Bronchial epithelial cell (primary cell): ENCODE measurements at regions not wholly inside any gene's neighbourhood (a gene's known extent, or its start where the extent isn't known, plus 50 kb on each side); places are given as distances from the start of the nearest gene placed in this dataset.

ENCODE experiments used
- DNase-seq: peaks from one replicate; pipeline ENCODE4 v3.0.0-alpha.2; 2010; ENCODE audit warnings: low read depth
- FAIRE-seq: peaks from 2 replicates; lab custom pipeline; 2011; peaks lifted over from hg19 to GRCh38; lab: Jason Lieb, UNC
- H3K27me3 ChIP-seq: 2 replicates; pipeline ENCODE4 v1.5.1; 2011; ENCODE audit warnings: low read length; ENCODE audit not compliant: control insufficient read depth, insufficient read depth
- H3K36me3 ChIP-seq: 2 replicates; pipeline ENCODE4 v1.5.1; 2011; ENCODE audit warnings: low read length; ENCODE audit not compliant: control insufficient read depth, insufficient read depth
- H3K4me3 ChIP-seq: 2 replicates; pipeline ENCODE4 v1.5.1; 2011; ENCODE audit warnings: mild to moderate bottlenecking, low read depth, low read length, control low read depth
- CTCF ChIP-seq: IDR thresholded peaks from 2 replicates; pipeline ENCODE4 v1.5.1; 2011; ENCODE audit warnings: mild to moderate bottlenecking, moderate library complexity, low read length, control low read depth, inconsistent platforms; ENCODE audit not compliant: insufficient read depth, severe bottlenecking

- no peak for TF ChIP-seq CTCF
- FAIRE-seq (no peak), DNase-seq (no peak)
- Histone ChIP-seq H3K4me3 (no peak overlapping the region), H3K27me3 (no peaks in the 10 kb centered on the region), H3K36me3 (no peaks in the 10 kb centered on the region)
Observed at GRCh38 chr7:32153006-32153405, 82.8 kb upstream of the PDE1C start.

GRCh38 chr7:32152576-32152975 lies 82.4 kb upstream of the PDE1C start:
- no peak for TF ChIP-seq CTCF
- Histone ChIP-seq H3K4me3 (no peak overlapping the region), H3K36me3 (no peaks in the 10 kb centered on the region), H3K27me3 (no peaks in the 10 kb centered on the region)
- DNase-seq (no peak), FAIRE-seq (no peak)

- H3K27me3 ChIP-seq, result no peaks in the 10 kb centered on the region
- FAIRE-seq (no peak), DNase-seq (no peak)
- TF ChIP-seq CTCF, result no peak
- no peaks in the 10 kb centered on the region for H3K36me3 ChIP-seq
- H3K4me3 ChIP-seq, result no peak overlapping the region
Observed at GRCh38 chr7:32150589-32150988, 80.4 kb upstream of the PDE1C start.

GRCh38 chr7:32150039-32150438 lies 79.8 kb upstream of the PDE1C start:
- H3K27me3 ChIP-seq, result no peaks in the 10 kb centered on the region
- FAIRE-seq, result no peak
- DNase-seq, result no peak
- no peaks in the 10 kb centered on the region for H3K36me3 ChIP-seq
- no peak overlapping the region for H3K4me3 ChIP-seq
- TF ChIP-seq CTCF, result no peak

GRCh38 chr7:32147546-32148268 lies 77.5 kb upstream of the PDE1C start:
- no peaks in the 10 kb centered on the region for H3K36me3 ChIP-seq
- no peak for DNase-seq
- H3K27me3 ChIP-seq, result no peaks in the 10 kb centered on the region
- H3K4me3 ChIP-seq, result no peak overlapping the region
- no peak for FAIRE-seq
- TF ChIP-seq CTCF, result no peak

GRCh38 chr7:32145911-32146310 lies 75.7 kb upstream of the PDE1C start:
- Histone ChIP-seq H3K36me3 (no peaks in the 10 kb centered on the region), H3K4me3 (no peak overlapping the region), H3K27me3 (no peaks in the 10 kb centered on the region)
- no peak for TF ChIP-seq CTCF
- no peak for DNase-seq
- FAIRE-seq, result no peak
